Islet precursor cell (in vitro differentiated cells): ENCODE measurements at regions not wholly inside any gene's neighbourhood (a gene's known extent, or its start where the extent isn't known, plus 50 kb on each side); places are given as distances from the start of the nearest gene placed in this dataset.
"Not testable (repeated sequence)": the region's sequence is repeated elsewhere in the genome, so short reads cannot be mapped to it uniquely, and the experiment has no call there.

ENCODE experiments used
- DNase-seq: peaks from one replicate; pipeline ENCODE4 v3.0.0-alpha.2; 2018

DNA sequence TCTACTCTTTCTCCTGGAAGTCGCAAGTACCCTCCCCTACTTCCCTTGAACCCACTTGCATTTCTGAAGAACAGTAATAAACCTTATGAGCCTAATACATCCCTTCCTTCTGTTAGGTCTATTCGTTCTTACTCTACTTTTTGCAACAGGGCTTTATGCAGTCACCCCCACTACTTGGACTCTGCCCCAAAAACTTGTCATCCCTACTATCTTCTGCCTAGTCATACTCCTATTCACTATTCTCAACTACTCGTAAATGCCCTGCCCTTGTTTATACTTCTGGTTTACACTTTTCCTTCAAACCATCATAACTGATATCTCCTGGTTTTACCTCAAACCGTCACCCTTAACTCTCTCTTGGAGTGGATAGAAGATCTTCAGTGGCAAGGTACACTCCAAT is 55.2 kb upstream of the SLIT2 start:
- no peak for DNase-seq

DNA sequence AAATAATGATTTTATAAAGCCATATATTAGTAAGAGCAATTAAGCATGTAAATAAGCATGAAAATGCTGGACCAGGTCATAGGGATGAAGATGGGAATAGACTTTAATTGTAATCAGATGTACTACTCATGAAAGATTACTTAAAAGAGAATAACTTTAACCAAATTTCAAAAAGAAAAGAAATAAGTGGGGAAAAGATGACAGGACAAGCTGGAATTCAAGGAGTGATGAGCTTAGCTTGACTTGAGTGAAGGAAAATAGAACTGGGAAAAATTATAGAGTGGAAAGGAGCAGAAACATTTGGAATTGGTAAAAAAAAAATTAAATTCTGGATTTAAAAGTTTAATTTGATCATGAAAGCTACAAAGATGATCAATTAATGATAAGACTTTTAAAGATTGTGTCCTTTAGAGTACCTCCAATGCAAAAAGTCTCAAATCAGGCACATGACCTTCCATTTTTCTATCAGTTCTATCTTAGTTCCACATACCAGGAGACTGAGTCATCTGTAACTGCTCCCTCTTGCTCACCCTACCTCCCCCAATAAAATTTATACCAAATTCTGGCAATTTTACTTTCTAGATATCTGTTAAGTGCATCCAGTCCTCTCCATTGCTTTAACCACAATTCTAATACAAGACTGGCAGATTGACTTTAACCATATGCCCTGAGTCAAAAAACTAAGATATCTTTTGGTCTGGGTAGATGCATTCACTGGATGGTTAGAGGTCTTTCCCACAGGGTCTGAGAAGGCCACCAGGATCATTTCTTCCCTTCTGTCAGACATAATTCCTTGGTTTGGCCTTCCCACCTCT is 56.4 kb upstream of the SLIT2 start:
- DNase-seq: no peak

DNA sequence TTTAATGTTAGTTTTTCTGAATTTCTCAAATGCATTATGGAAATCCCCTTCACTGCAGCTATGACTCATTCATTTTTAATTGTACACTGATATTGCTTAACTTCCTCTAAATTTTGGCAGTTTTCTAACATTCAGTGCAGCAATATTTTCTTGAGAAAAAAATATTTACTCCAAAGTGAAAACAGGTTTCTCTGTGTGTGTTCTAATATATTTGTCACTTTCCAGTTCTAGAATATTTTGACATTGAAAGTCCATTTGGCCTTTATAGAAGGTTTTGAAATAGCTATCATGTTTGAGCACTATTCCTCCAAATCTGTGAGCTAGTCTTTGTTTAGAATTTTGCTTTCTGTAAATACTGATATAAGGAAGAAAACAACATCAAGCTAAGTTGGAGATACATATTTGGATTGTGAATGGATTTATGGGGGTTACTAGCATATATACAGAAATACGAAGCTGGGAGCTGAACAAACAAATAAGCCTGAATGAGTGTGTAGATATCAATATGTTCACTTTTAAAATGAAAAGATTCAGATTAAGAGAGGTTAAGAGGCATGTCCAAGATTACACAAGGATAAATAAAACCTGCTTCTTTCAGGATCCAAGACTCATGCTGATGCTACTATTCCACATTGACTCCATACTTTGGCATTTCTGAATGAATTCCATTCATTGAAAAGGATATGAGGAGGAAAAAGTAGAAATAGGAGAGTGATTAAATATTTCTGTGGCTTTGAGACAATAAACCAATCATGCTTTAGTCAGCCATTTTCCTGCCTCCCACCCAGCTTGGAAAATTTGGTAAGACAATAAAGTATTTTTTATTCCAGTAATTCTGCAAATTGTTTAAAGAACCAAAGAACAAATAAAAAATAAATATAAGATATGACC is 57.3 kb upstream of the SLIT2 start:
- DNase-seq: no peak

DNA sequence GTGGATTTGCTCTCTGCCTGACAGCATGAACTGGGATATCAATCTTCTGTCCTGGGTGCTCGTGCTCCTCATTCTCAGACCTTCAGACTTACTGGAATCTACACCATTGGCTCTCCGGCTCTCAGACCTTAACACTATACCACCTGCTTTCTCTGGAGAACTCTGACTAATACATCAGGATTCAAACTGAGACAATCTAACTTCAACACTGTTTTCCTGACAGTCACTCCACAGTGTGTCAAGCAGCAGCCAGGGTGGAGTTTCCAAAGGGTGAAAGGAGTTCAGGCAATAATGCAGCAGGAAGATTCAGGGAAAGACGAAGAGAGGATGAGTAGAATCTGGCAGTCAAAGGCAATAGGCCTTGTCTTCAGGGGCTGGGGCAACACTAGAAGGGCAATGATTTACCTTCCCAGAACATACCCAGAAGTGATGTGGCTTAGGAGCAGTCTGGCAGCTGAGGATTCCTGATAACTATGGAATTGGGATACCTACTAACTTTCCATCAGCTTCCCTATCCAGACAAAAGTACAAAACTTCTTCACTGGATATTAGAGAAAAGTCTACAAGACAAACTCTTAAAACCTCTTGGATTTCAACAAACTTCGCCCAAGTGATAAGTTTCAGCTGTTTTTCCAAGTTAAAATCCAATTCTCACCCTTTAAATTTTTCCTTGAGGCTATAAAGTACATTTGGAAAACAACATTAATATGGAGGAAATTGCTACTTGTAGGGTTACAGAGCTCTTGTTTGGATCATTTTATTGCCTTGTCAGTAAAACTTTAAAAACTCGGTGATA is 58.4 kb upstream of the SLIT2 start:
- DNase-seq: no peak

DNA sequence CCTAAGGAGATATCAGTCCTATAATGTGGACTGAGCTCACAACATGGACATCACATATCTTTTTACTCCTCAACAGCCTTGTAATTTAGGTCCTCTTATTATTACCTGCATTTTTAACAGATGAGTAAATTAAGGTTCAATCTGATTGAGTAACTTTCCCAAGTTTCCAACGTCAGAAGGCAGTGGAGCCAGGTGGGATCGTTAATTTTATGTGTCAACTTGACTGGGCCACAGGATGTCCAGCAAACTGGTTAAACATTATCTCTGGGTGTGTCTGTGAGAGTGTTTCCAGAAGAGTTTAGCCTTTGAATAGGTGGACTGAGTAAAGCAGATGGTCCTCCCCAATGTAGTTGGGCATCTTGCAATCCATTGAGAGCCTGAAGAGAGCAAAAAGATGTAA is 59.0 kb upstream of the SLIT2 start:
- DNase-seq: no peak

DNA sequence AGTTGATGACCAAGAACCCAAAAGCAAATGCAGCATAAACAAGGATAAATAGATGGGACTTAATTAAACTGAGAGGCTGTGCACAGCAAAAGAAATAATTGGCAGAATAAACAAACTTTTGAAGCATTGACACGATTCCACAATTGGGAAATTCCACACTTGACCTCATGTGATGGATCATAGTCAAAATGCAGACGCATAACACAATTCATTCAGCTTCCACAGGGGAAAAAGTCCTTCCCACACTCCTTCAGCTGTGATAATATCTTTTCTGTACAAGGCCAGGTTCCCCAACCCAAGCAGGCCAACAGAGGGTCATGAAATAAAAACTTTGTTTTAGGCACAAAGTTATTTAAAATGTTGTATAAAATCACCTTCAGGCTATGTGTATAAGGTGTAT is 66.6 kb upstream of the SLIT2 start:
- no peak for DNase-seq

DNA sequence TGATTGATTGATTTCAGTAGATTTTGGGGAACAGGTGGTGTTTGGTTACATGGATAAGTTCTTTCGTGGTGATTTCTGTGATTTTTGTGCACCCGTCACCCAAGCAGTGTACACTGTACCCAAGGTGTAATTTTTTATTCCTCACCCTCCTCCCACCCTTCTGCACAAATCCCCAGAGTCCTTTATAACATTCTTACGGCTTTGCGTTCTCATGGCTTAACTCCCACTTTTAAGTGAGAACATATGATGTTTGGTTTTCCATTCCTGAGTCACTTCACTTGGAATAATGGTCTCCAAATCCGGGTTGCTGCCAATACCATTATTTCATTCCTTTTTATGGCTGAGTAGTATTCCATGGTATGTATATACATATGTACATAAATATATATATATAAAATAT is 68.6 kb upstream of the SLIT2 start:
- not testable (repeated sequence) for DNase-seq

DNA sequence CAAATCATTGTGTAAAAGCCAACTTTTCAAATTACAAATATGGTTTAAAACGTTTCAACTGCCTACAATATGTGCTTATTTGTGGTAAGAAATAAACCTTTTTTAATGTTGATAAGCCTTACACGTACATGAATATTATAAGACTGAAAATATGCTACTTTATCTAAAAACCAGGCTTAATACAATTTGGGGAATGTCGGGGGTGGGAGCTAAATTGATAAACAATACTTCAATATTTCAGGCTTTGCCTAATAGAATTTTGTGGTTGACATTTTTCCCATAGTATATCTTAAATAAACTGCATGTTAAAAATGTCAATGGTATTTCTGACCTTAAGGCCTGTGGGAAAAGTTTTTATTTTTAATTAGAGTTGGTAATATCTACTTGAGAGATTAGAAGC is 69.8 kb upstream of the SLIT2 start:
- DNase-seq: no peak

DNA sequence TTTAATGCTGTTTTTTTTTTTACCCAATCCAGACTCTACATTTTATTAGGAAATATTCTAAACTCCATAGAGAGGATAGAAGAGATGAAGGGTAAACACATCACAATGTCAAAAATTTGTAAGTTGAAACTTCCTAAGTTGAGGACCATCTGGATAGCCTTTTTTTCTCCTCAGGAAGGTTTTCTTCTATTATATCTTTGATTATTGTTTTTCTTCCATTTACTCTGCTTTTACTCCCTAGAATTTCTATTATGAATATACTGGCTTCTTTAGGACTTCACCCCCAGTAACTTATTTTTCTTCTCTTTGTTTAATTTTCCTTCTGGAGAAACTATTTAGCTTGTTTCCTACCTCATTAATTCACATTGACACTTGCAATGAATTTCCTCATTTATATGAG is 71.2 kb upstream of the SLIT2 start:
- no peak for DNase-seq

DNA sequence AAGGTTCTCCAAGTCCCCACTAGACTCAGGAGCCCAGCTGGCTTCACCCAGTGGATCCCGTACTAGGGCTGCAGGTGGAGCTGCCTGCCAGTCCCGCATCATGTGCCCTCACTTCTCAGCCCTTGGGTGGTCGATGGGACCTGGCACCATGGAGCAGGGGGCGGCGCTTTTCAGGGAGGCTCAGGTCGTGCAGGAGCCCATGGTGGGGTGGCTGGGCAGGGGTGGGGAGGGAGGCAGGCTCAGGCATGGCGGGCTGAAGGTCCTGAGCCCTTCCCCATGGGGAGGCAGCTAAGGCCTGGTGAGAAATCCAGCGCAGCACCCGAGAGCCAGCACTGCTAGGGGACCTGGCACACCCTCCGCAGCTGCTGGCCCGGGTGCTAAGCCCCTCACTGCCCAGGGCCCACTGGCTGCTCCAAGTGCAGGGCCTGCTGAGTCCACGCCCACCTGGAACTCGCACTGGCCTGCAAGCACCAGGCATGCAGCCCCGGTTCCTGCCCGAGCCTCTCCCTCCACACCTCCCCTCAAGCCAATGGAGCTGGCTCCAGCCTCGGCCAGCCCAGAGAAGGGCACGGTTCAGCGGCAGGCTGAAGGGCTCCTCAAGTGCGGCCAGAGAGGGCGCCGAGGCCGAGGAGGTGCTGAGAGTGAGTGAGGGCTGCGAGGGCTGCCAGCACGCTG is 72.7 kb upstream of the SLIT2 start:
- DNase-seq: no peak

DNA sequence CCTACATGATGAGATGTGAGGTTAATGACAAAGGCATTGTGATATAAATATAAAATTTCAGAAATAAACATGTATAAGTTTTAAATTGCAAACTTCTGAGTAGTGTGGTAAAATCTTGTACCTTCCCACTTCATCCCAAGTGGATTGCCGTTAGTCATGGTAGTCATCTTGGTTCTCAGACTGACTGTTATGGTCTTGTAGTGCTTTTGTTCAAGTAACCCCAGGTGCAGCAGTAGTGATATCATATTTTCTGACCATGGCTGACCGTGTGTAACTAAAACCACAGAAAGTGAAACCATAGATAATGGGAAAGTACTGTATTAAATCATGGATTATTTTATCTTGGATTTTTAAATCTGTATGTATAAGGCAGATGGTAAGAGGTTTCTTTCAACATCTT is 74.8 kb upstream of the SLIT2 start:
- DNase-seq: no peak

DNA sequence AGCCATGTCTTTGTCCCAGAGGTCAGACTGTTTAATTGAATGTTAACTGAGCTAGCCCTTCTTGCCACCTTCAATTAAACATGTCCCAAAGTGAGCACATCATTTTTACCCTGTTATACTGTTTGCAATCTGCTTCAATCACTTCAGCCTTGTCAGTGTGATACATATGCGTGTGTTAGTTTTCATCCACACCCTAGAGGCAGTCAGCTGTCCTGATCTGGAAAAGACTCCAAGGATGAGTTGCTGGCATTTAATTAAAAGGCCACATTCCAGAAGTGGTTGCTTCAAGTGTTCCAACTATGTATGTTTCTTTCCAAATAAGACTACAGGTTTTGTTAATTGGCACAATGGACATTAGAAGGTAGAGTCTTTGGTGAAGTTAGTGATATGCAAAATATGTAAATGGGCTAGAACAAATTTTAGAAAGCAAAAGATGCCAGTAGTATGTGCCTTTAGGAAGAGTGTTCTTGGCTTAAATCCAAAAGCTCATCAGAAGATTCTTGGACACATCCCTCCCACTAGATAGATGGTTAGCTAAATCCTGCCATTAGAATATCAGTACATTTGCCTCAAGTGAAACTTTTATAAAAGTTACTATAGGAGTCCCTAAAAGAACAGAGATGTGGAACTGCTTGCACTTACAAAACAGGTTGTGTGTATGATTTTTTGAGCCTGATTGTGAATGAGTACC is 79.5 kb upstream of the SLIT2 start:
- no peak for DNase-seq

DNA sequence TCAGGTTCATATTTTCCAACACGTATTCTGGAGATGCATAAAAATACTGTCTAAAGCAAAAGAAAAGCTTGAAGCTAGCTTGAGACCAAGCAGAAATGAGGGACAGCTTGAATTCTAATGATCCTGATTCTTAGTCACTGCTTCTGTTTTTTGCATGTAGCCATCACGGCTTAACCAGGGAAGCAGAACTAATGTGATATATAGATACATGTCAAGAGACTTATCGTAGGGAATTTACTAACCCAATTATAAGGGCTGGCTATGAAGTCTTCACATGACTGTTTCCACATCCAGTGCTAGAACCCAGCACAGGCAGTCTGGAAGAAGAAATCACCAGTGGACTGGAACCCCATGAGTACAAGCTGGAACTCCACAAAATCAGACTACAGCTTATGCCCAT is 85.2 kb upstream of the SLIT2 start:
- DNase-seq: no peak

DNA sequence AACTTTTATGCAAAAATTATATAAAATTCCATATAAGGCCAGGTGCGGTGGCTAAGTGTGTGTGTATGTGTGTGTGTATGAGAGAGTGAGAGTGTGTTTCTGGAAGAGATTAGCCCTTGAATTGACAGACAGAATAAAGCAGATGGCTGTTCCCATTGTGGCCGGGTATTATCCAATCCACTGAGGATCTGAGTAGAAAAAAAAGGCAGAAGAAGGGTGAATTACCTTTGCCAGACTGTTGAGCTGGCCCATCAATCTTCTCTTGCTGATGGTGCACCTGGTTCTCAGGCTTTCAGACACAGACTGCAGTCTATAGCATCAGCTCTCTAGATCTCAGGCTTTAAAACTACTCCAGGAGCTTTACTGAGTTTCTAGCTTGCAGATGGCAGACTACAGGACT is 92.2 kb upstream of the SLIT2 start:
- no peak for DNase-seq

DNA sequence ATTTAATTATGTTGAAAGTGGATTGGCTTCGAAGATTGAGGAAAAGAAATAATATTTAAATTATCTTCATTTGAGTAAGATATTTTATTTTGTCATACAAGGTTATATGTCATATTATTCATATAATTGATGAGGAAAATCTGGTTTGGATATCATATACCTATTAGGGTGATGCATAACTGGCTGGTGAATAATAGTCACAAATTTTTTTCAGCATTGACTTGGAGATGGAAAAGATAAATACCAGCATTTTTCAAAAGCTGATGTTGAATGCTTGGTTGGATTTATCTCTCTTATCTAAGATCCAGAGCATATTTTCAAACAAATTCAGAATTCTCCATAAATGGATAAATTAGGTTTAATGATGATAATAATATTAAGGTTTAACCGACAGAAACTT is 93.5 kb upstream of the SLIT2 start:
- no peak for DNase-seq

DNA sequence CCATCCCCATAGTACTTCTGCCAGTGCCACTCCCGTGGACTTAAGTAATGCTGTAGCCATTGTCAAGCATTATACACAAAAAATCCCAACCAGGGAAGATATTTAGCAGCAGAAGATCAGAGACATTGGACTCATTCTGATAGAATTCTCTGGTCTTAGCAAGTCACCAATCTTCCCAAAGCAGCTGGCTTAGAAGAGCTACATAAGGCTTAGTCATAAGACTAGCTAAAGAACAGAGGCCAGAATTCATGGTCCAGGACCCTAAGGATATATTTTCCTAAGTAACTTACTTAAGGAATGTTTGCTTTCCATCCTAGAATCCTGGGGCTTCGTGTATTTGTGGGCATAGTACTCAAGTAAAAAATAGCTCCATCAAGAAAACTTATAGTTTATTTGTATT is 100.3 kb upstream of the SLIT2 start:
- DNase-seq: no peak

DNA sequence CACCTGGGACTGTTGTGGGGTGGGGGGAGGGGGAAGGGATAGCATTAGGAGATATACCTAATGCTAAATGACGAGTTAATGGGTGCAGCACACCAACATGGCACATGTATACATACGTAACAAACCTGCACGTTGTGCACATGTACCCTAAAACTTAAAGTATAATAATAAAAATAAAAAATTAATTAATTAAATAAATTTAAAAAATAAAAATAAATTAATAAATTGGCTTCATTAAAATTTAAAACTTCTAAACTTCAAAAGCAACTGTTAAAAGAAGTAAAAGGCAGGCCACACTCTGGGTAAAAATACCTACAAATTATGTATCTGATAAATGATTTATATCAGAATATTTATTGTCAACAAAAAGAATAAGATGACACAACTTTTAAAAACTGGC is 102.6 kb upstream of the SLIT2 start:
- not testable (repeated sequence) for DNase-seq

DNA sequence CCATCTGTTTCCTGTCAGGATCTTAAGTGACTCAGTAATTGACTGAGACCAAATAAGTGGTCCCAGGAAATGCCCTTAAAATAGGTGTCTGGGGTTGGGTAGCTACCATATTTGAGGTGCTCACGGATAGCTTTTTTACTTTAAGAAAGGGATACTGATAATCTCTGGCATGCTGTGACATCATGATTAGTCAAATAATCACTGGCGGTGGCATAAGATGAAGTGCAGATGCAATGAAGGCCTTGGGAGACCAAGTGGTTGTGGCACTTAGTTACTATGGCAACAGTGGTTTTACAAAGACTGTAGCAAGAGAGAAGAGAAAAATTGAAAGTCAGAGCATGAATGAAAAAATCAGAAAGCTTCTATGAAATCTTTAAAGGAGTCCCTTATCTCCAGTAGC is 114.5 kb upstream of the SLIT2 start:
- no peak for DNase-seq

DNA sequence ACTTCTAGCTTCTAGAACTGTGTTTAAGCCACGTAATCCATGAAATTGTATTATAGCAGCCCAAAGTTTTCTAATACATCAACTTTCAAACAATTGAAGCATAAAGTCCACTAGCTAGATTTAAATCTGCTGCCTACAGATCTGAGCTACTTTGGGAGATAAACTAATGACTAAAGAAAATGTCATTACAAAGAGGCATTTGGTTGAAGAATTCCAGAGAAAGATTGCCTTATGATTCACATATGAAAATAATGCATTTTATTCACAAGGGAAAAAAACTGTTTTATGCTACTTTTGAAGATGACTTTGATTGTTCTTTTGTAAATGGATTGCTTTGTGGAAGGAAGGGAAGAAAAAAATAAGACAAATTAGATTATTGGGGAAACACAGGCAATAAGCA is 124.1 kb upstream of the SLIT2 start:
- DNase-seq: no peak

DNA sequence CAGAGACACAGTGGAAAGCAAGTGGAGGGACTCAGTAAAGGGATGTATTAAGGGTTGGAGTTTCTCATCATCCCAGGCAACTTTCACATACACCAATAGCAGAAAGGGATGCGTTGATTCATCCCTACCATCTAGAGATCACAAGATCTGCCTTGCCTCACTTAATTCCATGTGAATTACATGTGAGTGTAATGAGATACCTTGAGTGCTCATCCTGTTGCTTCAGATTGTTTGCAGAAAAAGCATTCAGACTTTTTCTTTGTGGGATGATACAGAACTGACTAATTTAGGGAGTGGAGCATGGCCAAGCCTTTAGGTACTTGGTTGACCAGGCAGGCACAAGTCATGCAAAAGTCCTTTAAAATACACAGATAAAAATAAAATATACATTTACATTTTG is 124.8 kb upstream of the SLIT2 start:
- no peak for DNase-seq

DNA sequence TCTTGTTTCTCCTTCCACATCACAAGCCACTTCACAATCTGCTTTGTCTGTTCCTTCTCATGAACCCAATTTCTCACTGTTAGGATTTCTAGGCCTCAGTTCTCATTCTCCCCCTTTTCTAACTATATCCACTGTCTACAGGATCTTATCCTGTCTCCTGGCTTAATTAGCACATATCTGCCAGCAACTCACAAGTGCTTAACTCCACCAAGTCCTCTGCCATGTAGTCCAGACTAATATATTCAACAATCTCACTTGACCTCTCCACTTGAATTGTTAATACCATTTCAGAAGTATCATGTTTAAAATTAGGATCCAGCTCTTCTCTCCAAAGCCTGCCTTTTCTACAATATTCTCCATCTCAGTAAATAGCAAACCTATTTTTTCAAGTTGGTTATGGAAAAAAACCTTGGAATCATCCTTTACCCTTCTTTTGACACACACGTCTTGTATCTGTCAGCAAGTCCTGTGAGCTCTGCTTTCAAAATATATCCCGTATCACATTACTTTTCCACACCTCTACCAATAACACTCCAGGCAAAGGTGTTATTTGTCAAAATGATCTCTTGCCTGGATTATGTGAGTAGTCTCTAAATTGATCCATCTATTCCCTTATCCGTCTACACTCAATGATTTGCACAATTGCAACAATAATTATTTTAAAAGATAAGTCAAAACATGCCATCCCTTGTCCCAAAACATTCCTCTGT is 127.2 kb upstream of the SLIT2 start:
- no peak for DNase-seq
